Stimulated activated CD4-positive, alpha-beta T cell treated with anti-CD3 and anti-CD28 coated beads, Interleukin-15, amount 100 ng/mL, for 24 hours (primary cell): ENCODE measurements at regions not wholly inside any gene's neighbourhood (a gene's known extent, or its start where the extent isn't known, plus 50 kb on each side); places are given as distances from the start of the nearest gene placed in this dataset.
"Not testable (repeated sequence)": the region's sequence is repeated elsewhere in the genome, so short reads cannot be mapped to it uniquely, and the experiment has no call there.

Source experiments
- DNase-seq: peaks from one replicate; pipeline ENCODE4 v3.0.0-alpha.2; 2020

GRCh38 chr6:105875974-105876640, 210.0 kb upstream of the PRDM1 start:
- no peak for DNase-seq

- DNase-seq, result no peak
Measured at GRCh38 chr6:105874835-105875626, 211.1 kb upstream of the PRDM1 start.

- no peak for DNase-seq
Measured at GRCh38 chr6:105873799-105874198, 212.3 kb upstream of the PRDM1 start.

GRCh38 chr6:105873211-105873704, 212.9 kb upstream of the PRDM1 start:
- no peak for DNase-seq

- DNase-seq, result no peak
Measured at GRCh38 chr6:105872249-105872648, 213.9 kb upstream of the PRDM1 start.

- no peak for DNase-seq
Measured at GRCh38 chr6:105871542-105871941, 214.6 kb upstream of the PRDM1 start.

- no peak for DNase-seq
Measured at GRCh38 chr6:105869835-105870440, 216.2 kb upstream of the PRDM1 start.

- DNase-seq, result no peak
Measured at GRCh38 chr6:105868823-105869460, 217.2 kb upstream of the PRDM1 start.

- DNase-seq, result no peak
Measured at GRCh38 chr6:105867821-105868220, 218.3 kb upstream of the PRDM1 start.

- no peak for DNase-seq
Measured at GRCh38 chr6:105867277-105867676, 218.9 kb upstream of the PRDM1 start.

- DNase-seq, result no peak
Measured at GRCh38 chr6:105862936-105863607, 223.1 kb upstream of the PRDM1 start.

- DNase-seq, result not testable (repeated sequence)
Measured at GRCh38 chr6:105860927-105861326, 225.2 kb upstream of the PRDM1 start.

GRCh38 chr6:105859457-105859856, 226.7 kb upstream of the PRDM1 start:
- no peak for DNase-seq

- DNase-seq, result not testable (repeated sequence)
Measured at GRCh38 chr6:105858639-105859038, 227.5 kb upstream of the PRDM1 start.

GRCh38 chr6:105855433-105855832, 230.7 kb upstream of the PRDM1 start:
- no peak for DNase-seq

GRCh38 chr6:105853979-105854378, 232.2 kb upstream of the PRDM1 start:
- DNase-seq, result not testable (repeated sequence)

GRCh38 chr6:105851606-105852005, 234.5 kb upstream of the PRDM1 start:
- no peak for DNase-seq

GRCh38 chr6:105851113-105851580, 235.0 kb upstream of the PRDM1 start:
- DNase-seq, result no peak

- DNase-seq, result no peak
Measured at GRCh38 chr6:105850261-105851112, 235.6 kb upstream of the PRDM1 start.

GRCh38 chr6:105849746-105850145, 236.4 kb upstream of the PRDM1 start:
- DNase-seq, result no peak

GRCh38 chr6:105847433-105847832, 238.7 kb upstream of the PRDM1 start:
- DNase-seq, result no peak
